Skeletal muscle satellite cell (primary cell): ENCODE measurements at regions not wholly inside any gene's neighbourhood (a gene's known extent, or its start where the extent isn't known, plus 50 kb on each side); places are given as distances from the start of the nearest gene placed in this dataset.

Source experiments
- H3K27me3 ChIP-seq: 2 replicates; pipeline ENCODE4 v1.7.0; 2013; ENCODE audit warnings: low read length; ENCODE audit not compliant: control insufficient read depth, insufficient read depth
- H3K36me3 ChIP-seq: 2 replicates; pipeline ENCODE4 v1.7.0; 2013; ENCODE audit warnings: mild to moderate bottlenecking, control low read depth, low read length; ENCODE audit not compliant: insufficient read depth
- H3K4me1 ChIP-seq: 2 replicates; pipeline ENCODE4 v1.7.0; 2013; ENCODE audit warnings: low read length; ENCODE audit not compliant: control insufficient read depth, insufficient read depth
- H3K4me2 ChIP-seq: 2 replicates; pipeline ENCODE4 v1.7.0; 2013; ENCODE audit warnings: mild to moderate bottlenecking, low read length
- H3K4me3 ChIP-seq: 2 replicates; pipeline ENCODE4 v1.7.0; 2013; ENCODE audit warnings: low read length
- H3K9ac ChIP-seq: 2 replicates; pipeline ENCODE4 v1.7.0; 2013; ENCODE audit warnings: mild to moderate bottlenecking, low read depth, low read length, moderate library complexity
- H3K9me3 ChIP-seq: replicated peaks from 2 replicates; pipeline ENCODE4 v1.7.0; 2013; ENCODE audit warnings: mild to moderate bottlenecking, control low read depth, low read length

- no peaks in the 10 kb centered on the region for H3K9me3 ChIP-seq
- no peak overlapping the region for H3K9ac ChIP-seq
- H3K4me2 ChIP-seq, result no peak overlapping the region
- H3K4me3 ChIP-seq, result no peak overlapping the region
- H3K27me3 ChIP-seq, result no peaks in the 10 kb centered on the region
- no peaks in the 10 kb centered on the region for H3K4me1 ChIP-seq
- no peaks in the 10 kb centered on the region for H3K36me3 ChIP-seq
Measured at GRCh38 chr2:128374711-128375413, 56.2 kb upstream of the HS6ST1 start.

DNA sequence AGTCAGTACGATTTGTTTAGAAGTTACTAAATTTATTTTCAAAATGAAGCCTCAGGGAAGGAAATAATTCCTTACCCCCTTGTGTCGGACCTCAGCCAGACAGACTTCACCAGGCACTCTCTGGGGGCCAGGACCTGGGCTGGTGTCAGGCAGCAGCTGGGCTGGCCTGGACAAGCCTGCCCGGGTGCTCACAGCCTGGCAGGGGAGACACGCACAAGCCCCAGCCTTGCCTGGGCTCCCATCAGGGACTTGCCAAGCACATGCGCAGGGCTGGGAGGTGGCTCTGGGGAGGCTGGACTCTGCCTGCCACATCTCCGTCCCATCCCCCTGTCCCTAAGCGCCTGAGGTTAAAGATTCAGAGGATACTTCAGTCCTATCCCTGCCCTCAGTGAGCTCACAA, 56.8 kb upstream of the HS6ST1 start:
- Histone ChIP-seq H3K4me3 (no peak overlapping the region), H3K9me3 (no peaks in the 10 kb centered on the region), H3K4me1 (no peaks in the 10 kb centered on the region), H3K4me2 (no peak overlapping the region), H3K9ac (no peak overlapping the region), H3K36me3 (no peaks in the 10 kb centered on the region), H3K27me3 (no peaks in the 10 kb centered on the region)

DNA sequence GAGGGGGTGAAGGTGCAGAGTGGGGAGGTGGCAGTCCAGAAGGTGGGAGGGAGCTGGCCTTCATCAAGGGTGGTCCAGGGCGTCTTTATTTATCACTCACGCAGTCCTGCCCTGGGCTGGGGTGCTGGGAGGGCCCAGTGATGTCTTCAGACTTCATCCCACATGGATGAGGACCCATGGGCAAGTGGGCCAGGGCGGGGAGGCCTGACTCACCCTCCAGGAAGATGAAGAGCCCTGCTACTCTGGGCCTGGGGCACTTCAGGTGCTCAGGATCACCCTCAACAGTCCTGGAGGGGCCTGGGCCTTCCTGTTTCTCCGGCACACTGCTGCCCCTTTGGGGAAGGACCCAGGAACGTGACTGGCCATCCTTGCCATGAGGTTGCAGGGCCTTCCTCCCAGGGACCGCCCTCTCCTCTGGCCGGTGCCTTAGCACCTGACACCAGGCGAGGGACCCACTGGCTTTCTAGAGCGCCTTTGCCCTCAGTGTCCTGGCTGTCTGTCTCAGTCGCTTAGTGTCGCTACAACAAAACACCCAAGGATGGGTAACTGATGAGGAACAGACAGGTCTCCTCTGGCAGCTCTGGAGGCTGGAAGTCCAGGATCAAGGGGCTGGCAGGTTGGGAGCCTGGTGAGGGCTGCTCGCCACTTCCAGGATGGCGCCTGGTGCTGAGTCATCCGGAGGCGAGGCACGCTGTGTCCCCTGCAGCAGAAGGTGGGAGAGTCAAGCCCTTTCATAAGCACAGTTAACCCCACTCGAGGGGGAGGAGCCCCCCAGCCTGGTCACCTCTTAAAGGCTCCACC, 57.8 kb upstream of the HS6ST1 start:
- no peaks in the 10 kb centered on the region for H3K4me1 ChIP-seq
- no peaks in the 10 kb centered on the region for H3K9me3 ChIP-seq
- no peak overlapping the region for H3K4me2 ChIP-seq
- no peak overlapping the region for H3K9ac ChIP-seq
- no peaks in the 10 kb centered on the region for H3K36me3 ChIP-seq
- H3K27me3 ChIP-seq, result no peaks in the 10 kb centered on the region
- no peak overlapping the region for H3K4me3 ChIP-seq

DNA sequence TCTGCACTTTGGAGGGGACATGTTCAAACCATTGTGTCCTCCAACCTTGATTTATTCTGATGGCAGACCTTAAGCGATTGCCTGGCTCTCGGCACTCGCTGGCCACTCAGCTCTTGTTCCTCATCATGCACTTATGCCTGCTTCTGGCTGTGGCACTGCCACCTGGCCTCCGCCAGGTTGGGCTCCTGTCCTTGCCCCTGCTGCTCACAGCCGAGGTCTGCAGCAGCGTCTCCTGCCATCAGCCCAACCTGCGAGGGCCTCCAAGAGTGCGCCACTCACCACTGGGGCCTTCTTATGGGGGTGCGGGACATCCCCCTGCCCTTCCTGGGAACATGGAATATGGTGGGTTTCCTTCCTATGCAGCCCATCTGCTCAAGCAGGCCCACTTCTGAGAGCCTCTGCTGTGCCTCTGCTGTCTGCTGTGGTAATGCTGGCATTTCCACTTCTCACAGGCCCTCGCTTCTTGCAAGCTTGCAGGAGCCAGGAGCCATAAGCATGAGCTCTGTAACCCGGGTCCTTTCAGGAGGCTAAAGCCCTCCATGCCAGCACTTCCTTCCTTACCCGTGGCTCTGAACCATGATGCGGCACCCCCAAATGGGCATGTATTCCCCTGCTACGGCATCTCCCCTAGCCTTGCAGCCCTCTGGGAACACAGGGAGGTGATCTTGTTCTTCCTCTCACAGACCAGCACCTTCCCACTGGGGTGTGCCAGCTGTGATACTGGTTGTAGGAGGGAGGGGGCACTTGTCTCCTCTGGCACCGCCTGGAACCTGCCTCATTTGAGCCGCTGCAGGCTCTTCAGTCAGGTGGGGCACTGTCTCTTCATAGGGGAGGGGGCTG, 58.6 kb upstream of the HS6ST1 start:
- H3K4me2 ChIP-seq, result no peak overlapping the region
- H3K27me3 ChIP-seq, result no peaks in the 10 kb centered on the region
- H3K9ac ChIP-seq, result no peak overlapping the region

GRCh38 chr2:128378231-128379020, 59.8 kb upstream of the HS6ST1 start:
- H3K4me3 ChIP-seq, result no peak overlapping the region
- no peaks in the 10 kb centered on the region for H3K27me3 ChIP-seq
- H3K4me1 ChIP-seq, result no peaks in the 10 kb centered on the region
- H3K36me3 ChIP-seq, result no peaks in the 10 kb centered on the region
- H3K9ac ChIP-seq, result no peak overlapping the region
- no peak overlapping the region for H3K4me2 ChIP-seq
- no peaks in the 10 kb centered on the region for H3K9me3 ChIP-seq

More for the DNA sequence above, 58.6 kb upstream of the HS6ST1 start:
- H3K36me3 ChIP-seq, result no peaks in the 10 kb centered on the region
- no peaks in the 10 kb centered on the region for H3K4me1 ChIP-seq
- no peaks in the 10 kb centered on the region for H3K9me3 ChIP-seq
- H3K4me3 ChIP-seq, result no peak overlapping the region

DNA sequence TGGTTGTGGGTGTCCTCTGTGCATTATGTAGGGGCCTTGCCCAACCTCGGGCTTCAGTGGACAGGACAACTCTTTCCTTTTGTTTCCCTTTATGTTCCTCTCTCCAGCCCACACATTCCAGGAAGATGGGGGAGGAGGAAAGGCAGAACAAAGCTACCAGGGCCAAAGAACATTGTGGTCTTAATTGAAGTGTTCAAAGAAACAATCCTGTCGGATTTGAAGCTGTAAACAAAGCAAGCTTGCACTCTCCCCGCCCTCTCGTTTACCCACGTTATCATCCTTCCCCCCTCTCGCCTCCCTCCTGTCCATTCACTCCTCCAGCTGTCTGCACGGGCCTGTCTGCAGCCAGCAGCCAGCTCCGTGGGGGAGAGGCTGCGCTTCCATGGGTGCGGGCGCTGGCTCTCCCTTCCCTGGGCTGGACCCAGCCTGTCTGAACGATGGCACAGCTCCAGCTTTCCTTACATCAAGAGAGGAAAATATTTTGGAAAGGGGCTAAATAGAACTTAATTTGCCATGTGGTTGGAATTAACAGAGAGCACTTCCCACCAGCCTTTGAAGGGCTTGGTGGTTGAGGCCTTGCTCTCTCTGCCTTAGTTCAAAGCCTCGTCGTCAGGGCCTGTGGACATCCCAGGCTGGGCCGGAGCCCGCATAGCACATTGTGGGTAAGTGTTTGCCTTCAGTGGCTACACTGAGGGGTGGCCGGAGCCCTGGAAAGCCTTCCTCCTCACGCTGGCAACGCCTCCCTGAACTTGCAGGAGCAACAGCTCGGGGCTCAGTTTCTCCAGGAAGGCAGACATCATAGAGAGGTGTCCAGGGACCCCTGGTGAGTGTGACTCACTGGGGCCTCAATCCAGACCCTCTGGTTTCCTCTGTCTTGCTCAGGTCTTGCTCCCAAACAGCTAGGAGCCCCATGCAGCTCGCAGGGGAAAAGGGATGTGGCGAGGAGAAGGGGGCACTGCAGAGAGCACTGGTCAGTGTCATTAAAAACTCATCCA, 60.6 kb upstream of the HS6ST1 start:
- H3K36me3 ChIP-seq, result no peaks in the 10 kb centered on the region
- H3K9me3 ChIP-seq, result no peaks in the 10 kb centered on the region
- no peak overlapping the region for H3K9ac ChIP-seq
- no peak overlapping the region for H3K4me2 ChIP-seq
- no peaks in the 10 kb centered on the region for H3K27me3 ChIP-seq
- H3K4me3 ChIP-seq, result no peak overlapping the region
- no peaks in the 10 kb centered on the region for H3K4me1 ChIP-seq

DNA sequence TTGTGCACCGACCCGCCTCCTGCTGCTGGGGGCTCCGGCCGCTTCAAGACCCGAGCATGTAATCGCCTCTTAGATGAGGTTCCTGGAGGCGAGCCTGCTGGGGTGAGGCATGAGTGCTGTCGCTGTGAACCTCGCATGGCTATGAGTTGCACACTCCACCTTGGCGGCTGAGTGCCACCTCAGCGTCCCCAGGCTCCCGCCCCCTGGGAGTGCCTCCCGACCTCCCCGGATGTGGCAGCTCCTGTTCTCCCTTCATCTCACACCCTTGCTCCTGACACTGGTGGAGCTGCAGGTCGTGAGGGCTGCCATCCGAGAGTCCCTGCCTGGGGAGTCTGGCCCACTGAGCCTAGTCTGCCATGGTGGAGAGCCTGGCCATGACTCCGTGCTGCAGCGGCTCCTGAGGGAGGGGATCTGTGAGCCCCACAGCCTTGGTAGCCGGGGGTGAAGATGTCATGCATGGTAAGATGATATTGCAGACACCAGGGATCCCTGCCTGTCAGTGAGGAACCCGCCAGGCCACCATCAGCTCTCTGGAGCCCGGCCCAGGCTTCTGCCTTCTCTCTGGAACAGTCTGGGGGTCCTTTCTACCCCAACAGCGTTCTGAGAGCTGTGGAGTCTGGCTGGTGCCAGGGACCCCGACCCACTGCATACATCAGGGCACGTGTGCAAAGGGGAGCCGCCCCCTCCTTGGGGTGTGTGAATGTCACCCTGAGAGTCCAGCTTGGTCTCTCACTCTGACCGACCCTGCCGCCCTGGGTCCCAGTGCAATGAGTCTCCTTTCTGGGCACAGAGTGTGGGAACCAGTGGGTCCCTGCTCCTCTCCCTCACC, 61.6 kb upstream of the HS6ST1 start:
- Histone ChIP-seq H3K9ac (no peak overlapping the region), H3K4me2 (no peak overlapping the region), H3K4me1 (no peaks in the 10 kb centered on the region), H3K36me3 (no peaks in the 10 kb centered on the region), H3K9me3 (no peaks in the 10 kb centered on the region), H3K27me3 (no peaks in the 10 kb centered on the region), H3K4me3 (no peak overlapping the region)

- Histone ChIP-seq H3K27me3 (no peaks in the 10 kb centered on the region), H3K9ac (no peak overlapping the region), H3K9me3 (no peaks in the 10 kb centered on the region), H3K4me3 (no peak overlapping the region), H3K4me2 (no peak overlapping the region), H3K36me3 (no peaks in the 10 kb centered on the region), H3K4me1 (no peaks in the 10 kb centered on the region)
Measured at GRCh38 chr2:128380961-128381938, 62.6 kb upstream of the HS6ST1 start.

GRCh38 chr2:128384446-128384845, 65.8 kb upstream of the HS6ST1 start:
- H3K4me2 ChIP-seq, result no peak overlapping the region
- no peak overlapping the region for H3K4me3 ChIP-seq
- H3K9me3 ChIP-seq, result no peaks in the 10 kb centered on the region
- H3K27me3 ChIP-seq, result no peaks in the 10 kb centered on the region
- no peaks in the 10 kb centered on the region for H3K4me1 ChIP-seq
- no peak overlapping the region for H3K9ac ChIP-seq
- H3K36me3 ChIP-seq, result no peaks in the 10 kb centered on the region
